ENCODE measurements at regions not wholly inside any gene's neighbourhood (a gene's known extent, or its start where the extent isn't known, plus 50 kb on each side); places are given as distances from the start of the nearest gene placed in this dataset.

DNA sequence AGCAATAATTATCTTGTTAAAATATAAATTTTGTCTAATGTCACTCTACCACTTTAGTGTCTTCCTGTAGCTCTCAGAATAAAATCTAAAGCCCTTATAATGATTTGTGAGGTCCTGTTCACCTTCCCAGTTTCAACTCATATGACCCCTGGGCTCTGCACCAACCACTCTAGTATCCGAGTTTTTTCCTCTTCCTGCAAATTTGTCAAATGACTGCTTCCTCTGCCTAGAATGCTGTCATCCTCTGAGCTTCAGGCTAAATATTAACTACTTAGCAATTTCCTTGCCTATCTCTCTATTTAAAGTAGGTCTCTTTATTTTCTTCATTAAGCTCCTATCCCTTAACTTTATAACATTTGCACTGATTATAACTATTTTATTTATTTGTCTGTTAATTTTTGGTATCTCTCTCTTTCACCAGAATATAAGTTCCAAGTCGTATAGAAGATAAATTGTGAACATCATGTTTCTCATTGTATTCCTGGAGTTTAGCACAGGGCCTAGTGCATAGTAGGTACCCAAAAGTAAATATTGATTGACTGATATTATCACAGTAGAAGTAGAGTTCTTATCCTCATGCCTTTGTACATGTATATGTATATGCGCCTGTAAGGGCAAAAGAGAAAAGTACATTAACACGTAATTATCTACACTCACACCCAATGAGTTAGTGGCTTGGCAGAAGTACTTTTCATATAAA is 196.0 kb downstream of the BCAT1 start:
- Histone ChIP-seq H3K27ac (ENCODE audit: insufficient read depth, low read depth, low read length) (no peak overlapping the region), H4K20me1 (replicated peaks; ENCODE audit: control insufficient read depth, extremely low read depth, insufficient read depth, low read length) (no peaks in the 10 kb centered on the region), H3K9me1 (replicated peaks; ENCODE audit: control insufficient read depth, extremely low read depth, insufficient read depth, low read length) (no peaks in the 10 kb centered on the region), H3K27me3 (ENCODE audit: control insufficient read depth in 2 of 2, insufficient read depth in 2 of 2, low read length in 2 of 2) (peaks cover 5 to 10% of the 10 kb centered on the region in 2 experiments), H3K4me3 (replicated peaks in 1 of 3; ENCODE audit: insufficient read depth in 1 of 3, low read depth in 1 of 3, low read length in 3 of 3) (no peak overlapping the region), H2AFZ (ENCODE audit: low read depth, low read length) (no peak overlapping the region), H3K4me2 (ENCODE audit: insufficient read depth, low read length) (no peak overlapping the region), H3K9ac (replicated peaks; ENCODE audit: extremely low read depth, insufficient read depth, low read length) (no peak overlapping the region), H3K4me1 (ENCODE audit: control insufficient read depth, extremely low read depth, insufficient read depth, low read length) (no peaks in the 10 kb centered on the region), H3K9me3 (replicated peaks; ENCODE audit: control insufficient read depth, insufficient read depth, low read length) (no peaks in the 10 kb centered on the region), H3K36me3 (ENCODE audit: control insufficient read depth in 2 of 2, extremely low read depth in 1 of 2, insufficient read depth in 2 of 2, low read length in 2 of 2) (no peaks in the 10 kb centered on the region), H3K79me2 (ENCODE audit: control insufficient read depth, insufficient read depth, low read length) (no peaks in the 10 kb centered on the region)
- DNase-seq (ENCODE audit: low read depth, low spot score) (no peak), FAIRE-seq (no peak)
- intact Hi-C loops (cut with micrococcal nuclease) (no loop called here), dilution Hi-C loops (cut with MboI; ENCODE audit: extremely low pct_ligation_motif_present, low sequenced_read_pairs) (no loop called here)
- no TSS peak for BruUV-seq (replicated peaks)
- ChIA-PET POLR2A (no interaction called here), CTCF (no interaction called here)
- TF ChIP-seq MYC (IDR thresholded peaks at IDR 0.05; ENCODE audit: low read depth, low read length), result no peak

DNA sequence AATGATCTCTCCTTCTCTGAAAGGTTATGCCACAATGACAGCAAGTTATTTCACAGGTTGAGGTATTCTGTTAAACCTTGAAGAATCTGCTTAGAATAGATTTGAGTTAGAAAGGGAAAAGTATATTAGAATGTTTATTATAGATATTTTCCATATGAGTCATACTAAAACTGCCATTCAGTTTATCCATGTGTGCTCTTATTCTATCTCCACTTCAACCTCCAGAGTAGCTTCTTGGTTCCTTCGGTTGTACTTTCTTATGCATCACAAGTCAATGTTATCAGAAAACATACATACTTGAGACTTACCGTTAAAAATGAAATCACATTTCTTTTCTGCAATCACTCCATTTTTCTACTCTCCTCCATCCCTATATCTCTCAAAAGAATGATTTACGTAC is 197.7 kb downstream of the BCAT1 start:
- BruUV-seq (replicated peaks), result no TSS peak
- intact Hi-C loops (cut with micrococcal nuclease), result no loop called here
- H3K79me2 ChIP-seq (ENCODE audit: control insufficient read depth, insufficient read depth, low read length), result no peaks in the 10 kb centered on the region
- no peaks in the 10 kb centered on the region for H3K9me1 ChIP-seq (replicated peaks; ENCODE audit: control insufficient read depth, extremely low read depth, insufficient read depth, low read length)
- no peaks in the 10 kb centered on the region for H3K4me1 ChIP-seq (ENCODE audit: control insufficient read depth, extremely low read depth, insufficient read depth, low read length)
- DNase-seq (ENCODE audit: low read depth, low spot score) (no peak), FAIRE-seq (no peak)
- TF ChIP-seq EZH2 (IDR thresholded peaks at IDR 0.05; ENCODE audit: borderline replicate concordance, low read depth, low read length, severe bottlenecking), result no peak
- TF ChIP-seq JUN (IDR thresholded peaks at IDR 0.05; ENCODE audit: borderline replicate concordance, insufficient read depth, insufficient read length, low read depth), result no peak
- no peak for TF ChIP-seq POLR2A (IDR thresholded peaks at IDR 0.05; ENCODE audit: low read depth, low read length)
- TF ChIP-seq FOS (IDR thresholded peaks at IDR 0.05; ENCODE audit: borderline replicate concordance, insufficient read depth, low read length), result no peak
- TF ChIP-seq, protein P1, sequence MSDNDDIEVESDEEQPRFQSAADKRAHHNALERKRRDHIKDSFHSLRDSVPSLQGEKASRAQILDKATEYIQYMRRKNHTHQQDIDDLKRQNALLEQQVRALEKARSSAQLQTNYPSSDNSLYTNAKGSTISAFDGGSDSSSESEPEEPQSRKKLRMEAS (IDR thresholded peaks at IDR 0.05; ENCODE audit: insufficient read depth, insufficient read length), result no peak
- no peak for TF ChIP-seq MYC (IDR thresholded peaks at IDR 0.05; ENCODE audit: low read depth, low read length)
- no peak for TF ChIP-seq GATA2 (IDR thresholded peaks at IDR 0.05; ENCODE audit: insufficient read depth, insufficient read length, low read depth, low read length)
- TF ChIP-seq, protein P2, sequence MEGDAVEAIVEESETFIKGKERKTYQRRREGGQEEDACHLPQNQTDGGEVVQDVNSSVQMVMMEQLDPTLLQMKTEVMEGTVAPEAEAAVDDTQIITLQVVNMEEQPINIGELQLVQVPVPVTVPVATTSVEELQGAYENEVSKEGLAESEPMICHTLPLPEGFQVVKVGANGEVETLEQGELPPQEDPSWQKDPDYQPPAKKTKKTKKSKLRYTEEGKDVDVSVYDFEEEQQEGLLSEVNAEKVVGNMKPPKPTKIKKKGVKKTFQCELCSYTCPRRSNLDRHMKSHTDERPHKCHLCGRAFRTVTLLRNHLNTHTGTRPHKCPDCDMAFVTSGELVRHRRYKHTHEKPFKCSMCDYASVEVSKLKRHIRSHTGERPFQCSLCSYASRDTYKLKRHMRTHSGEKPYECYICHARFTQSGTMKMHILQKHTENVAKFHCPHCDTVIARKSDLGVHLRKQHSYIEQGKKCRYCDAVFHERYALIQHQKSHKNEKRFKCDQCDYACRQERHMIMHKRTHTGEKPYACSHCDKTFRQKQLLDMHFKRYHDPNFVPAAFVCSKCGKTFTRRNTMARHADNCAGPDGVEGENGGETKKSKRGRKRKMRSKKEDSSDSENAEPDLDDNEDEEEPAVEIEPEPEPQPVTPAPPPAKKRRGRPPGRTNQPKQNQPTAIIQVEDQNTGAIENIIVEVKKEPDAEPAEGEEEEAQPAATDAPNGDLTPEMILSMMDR (IDR thresholded peaks at IDR 0.05; ENCODE audit: extremely low read depth in 1 of 2, insufficient read depth in 1 of 2, low read depth in 1 of 2, low read length in 2 of 2), result no peak
- no peak for TF ChIP-seq POLR2AphosphoS5 (IDR thresholded peaks at IDR 0.05; ENCODE audit: insufficient read depth, low read depth, low read length)
- no peak overlapping the region for H3K4me3 ChIP-seq (replicated peaks in 1 of 3; ENCODE audit: insufficient read depth in 1 of 3, low read depth in 1 of 3, low read length in 3 of 3)
- H3K27me3 ChIP-seq (ENCODE audit: control insufficient read depth in 2 of 2, insufficient read depth in 2 of 2, low read length in 2 of 2), result peaks cover 5 to 6% of the 10 kb centered on the region in 2 experiments
- POLR2A ChIA-PET, result no interaction called here
- no peaks in the 10 kb centered on the region for H3K9me3 ChIP-seq (replicated peaks; ENCODE audit: control insufficient read depth, insufficient read depth, low read length)
- dilution Hi-C loops (cut with MboI; ENCODE audit: extremely low pct_ligation_motif_present, low sequenced_read_pairs), result no loop called here
- no peak overlapping the region for H2AFZ ChIP-seq (ENCODE audit: low read depth, low read length)
- H3K27ac ChIP-seq (ENCODE audit: insufficient read depth, low read depth, low read length), result no peak overlapping the region
- H3K4me2 ChIP-seq (ENCODE audit: insufficient read depth, low read length), result no peak overlapping the region
- no peaks in the 10 kb centered on the region for H3K36me3 ChIP-seq (ENCODE audit: control insufficient read depth in 2 of 2, extremely low read depth in 1 of 2, insufficient read depth in 2 of 2, low read length in 2 of 2)
- no peaks in the 10 kb centered on the region for H4K20me1 ChIP-seq (replicated peaks; ENCODE audit: control insufficient read depth, extremely low read depth, insufficient read depth, low read length)
- CTCF ChIA-PET, result no interaction called here
- no peak overlapping the region for H3K9ac ChIP-seq (replicated peaks; ENCODE audit: extremely low read depth, insufficient read depth, low read length)
